ENCODE measurements at regions not wholly inside any gene's neighbourhood (a gene's known extent, or its start where the extent isn't known, plus 50 kb on each side); places are given as distances from the start of the nearest gene placed in this dataset.
"Not testable (repeated sequence)": the region's sequence is repeated elsewhere in the genome, so short reads cannot be mapped to it uniquely, and the experiment has no call there.

DNA sequence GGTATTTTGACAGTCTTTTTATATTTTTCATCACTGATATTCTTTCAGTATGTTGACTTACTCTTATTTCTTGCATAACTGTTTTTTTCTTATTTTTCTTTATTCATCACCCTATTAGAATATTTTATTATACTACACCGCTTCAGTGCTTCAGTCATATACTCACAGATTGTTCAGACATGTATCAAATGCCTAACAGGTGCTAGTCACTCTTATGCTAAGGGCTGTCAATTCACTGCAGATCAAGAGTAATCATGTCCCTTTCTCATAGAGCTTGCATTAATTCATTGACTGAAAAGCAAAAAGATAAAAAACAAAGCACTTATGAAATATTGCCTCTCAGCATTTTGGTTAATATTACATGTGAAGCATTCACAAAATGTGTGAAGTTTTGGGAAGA, 1435.6 kb downstream of the STIM2 start:
- Mint-ChIP-seq H3K27me3 (no peaks in the 10 kb centered on the region), H3K4me3 (no peak overlapping the region), H3K27ac (no peak overlapping the region), H3K4me1 (ENCODE audit: low read depth) (no peaks in the 10 kb centered on the region), H3K9me3 (peaks cover 18% of the 10 kb centered on the region), H3K36me3 (ENCODE audit: low read depth) (no peaks in the 10 kb centered on the region)
- DNase-seq, result no peak

- Mint-ChIP-seq H3K27ac (no peak overlapping the region), H3K9me3 (peaks cover 15% of the 10 kb centered on the region), H3K4me1 (ENCODE audit: low read depth) (no peaks in the 10 kb centered on the region), H3K36me3 (ENCODE audit: low read depth) (no peaks in the 10 kb centered on the region), H3K4me3 (no peak overlapping the region), H3K27me3 (no peaks in the 10 kb centered on the region)
- DNase-seq, result no peak
Measured at GRCh38 chr4:28310926-28311325, 1450.3 kb downstream of the STIM2 start.

DNA sequence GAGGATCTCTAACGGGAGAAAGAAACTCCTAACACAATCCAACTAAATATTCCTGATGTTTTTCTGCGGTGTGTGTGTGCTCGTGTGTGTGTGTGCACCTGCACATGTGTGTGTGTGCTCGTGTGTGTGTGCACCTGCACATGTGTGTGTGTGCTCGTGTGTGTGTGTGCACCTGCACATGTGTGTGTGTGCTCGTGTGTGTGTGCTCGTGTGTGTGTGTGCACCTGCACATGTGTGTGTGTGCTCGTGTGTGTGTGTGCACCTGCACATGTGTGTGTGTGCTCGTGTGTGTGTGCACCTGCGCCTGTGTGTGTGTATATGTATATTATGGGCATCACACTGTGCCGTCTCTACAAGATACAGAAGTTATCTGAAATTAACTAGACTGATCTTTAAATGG, 1451.9 kb downstream of the STIM2 start:
- H3K36me3 Mint-ChIP-seq (ENCODE audit: low read depth); H3K27me3 Mint-ChIP-seq; DNase-seq; H3K27ac Mint-ChIP-seq; H3K4me1 Mint-ChIP-seq (ENCODE audit: low read depth); H3K4me3 Mint-ChIP-seq: not testable (repeated sequence)
- peaks cover 15% of the 10 kb centered on the region for H3K9me3 Mint-ChIP-seq

- Mint-ChIP-seq H3K27me3 (no peaks in the 10 kb centered on the region), H3K27ac (no peak overlapping the region), H3K4me3 (no peak overlapping the region), H3K9me3 (peaks cover 15% of the 10 kb centered on the region), H3K4me1 (ENCODE audit: low read depth) (no peaks in the 10 kb centered on the region), H3K36me3 (ENCODE audit: low read depth) (no peaks in the 10 kb centered on the region)
- DNase-seq, result no peak
Measured at GRCh38 chr4:28313729-28314713, 1453.4 kb downstream of the STIM2 start.

GRCh38 chr4:28317221-28317620, 1456.6 kb downstream of the STIM2 start:
- no peaks in the 10 kb centered on the region for H3K27me3 Mint-ChIP-seq
- H3K4me1 Mint-ChIP-seq (ENCODE audit: low read depth), result no peaks in the 10 kb centered on the region
- H3K27ac Mint-ChIP-seq, result no peak overlapping the region
- H3K9me3 Mint-ChIP-seq, result peaks cover 2% of the 10 kb centered on the region
- H3K36me3 Mint-ChIP-seq (ENCODE audit: low read depth), result no peaks in the 10 kb centered on the region
- H3K4me3 Mint-ChIP-seq, result no peak overlapping the region
- DNase-seq, result no peak

DNA sequence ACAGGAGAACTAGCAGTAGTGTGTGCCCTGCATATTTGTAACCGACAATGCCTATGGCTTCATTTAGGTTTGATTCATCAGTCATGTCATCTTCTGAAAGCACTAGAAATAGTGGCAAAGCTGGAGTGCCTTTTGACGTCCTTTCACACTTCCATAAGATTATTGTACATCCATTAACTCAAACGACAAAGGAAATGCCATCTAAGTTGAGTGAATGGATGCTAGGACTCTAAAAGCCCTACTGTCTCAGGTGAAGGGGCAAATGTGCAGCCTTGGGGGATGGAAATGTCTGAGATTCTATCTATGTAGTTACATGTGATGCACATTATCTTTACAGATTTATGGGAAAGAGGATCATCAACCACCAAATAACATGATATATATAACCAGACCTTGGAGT, 1473.6 kb downstream of the STIM2 start:
- H3K4me1 Mint-ChIP-seq (ENCODE audit: low read depth), result no peaks in the 10 kb centered on the region
- DNase-seq, result no peak

GRCh38 chr4:28341784-28342183, 1481.1 kb downstream of the STIM2 start:
- DNase-seq, result no peak
- Mint-ChIP-seq H3K4me1 (ENCODE audit: low read depth) (no peaks in the 10 kb centered on the region), H3K9me3 (peaks cover 26% of the 10 kb centered on the region), H3K4me3 (no peak overlapping the region), H3K27ac (no peak overlapping the region), H3K27me3 (no peaks in the 10 kb centered on the region), H3K36me3 (ENCODE audit: low read depth) (no peaks in the 10 kb centered on the region)

More for the DNA sequence above, 1473.6 kb downstream of the STIM2 start:
- H3K27ac Mint-ChIP-seq, result no peak overlapping the region
- peaks cover 23% of the 10 kb centered on the region for H3K9me3 Mint-ChIP-seq
- H3K36me3 Mint-ChIP-seq (ENCODE audit: low read depth), result no peaks in the 10 kb centered on the region
- H3K4me3 Mint-ChIP-seq, result no peak overlapping the region
- H3K27me3 Mint-ChIP-seq, result no peaks in the 10 kb centered on the region

DNA sequence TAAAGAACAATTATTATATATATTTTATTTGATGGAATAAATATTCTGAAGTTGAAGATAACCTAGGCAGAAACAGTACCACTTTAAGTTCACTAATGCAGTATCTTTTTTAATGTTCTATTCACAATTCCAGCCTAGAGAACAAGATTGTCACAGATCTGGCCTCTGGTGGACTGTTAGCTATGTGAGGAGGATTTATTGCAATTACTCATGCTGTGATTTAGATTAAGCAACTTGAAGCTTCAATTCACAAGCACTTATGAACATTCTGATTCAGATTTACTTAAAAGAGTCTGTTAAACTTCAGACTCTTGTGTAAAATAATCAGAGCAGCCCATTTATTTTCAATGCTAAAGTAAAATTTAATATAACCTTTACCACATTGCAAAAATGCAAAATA, 1489.8 kb downstream of the STIM2 start:
- Mint-ChIP-seq H3K4me3 (no peak overlapping the region), H3K4me1 (ENCODE audit: low read depth) (no peaks in the 10 kb centered on the region), H3K36me3 (ENCODE audit: low read depth) (no peaks in the 10 kb centered on the region), H3K9me3 (no peaks in the 10 kb centered on the region), H3K27ac (no peak overlapping the region), H3K27me3 (no peaks in the 10 kb centered on the region)
- DNase-seq, result no peak

DNA sequence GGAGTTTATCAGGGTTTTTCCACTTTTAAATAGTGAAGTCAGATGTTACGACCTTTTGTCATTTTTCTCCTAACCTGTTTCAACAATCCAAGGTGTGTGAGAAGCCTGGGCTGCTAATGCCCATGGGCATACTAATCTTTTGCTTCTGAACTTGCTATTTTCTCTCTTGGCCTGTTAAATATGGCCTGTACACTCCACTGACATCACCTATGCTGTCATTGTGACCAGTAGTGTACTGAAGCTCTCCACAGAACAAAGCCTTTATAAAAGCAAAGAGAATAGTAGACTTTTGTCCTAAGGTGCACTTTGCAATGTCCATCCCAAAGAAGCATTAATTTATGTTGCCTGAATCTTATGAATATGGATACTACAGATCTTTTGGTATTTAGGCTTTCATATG, 1490.5 kb downstream of the STIM2 start:
- H3K27ac Mint-ChIP-seq, result no peak overlapping the region
- no peak for DNase-seq
- no peaks in the 10 kb centered on the region for H3K4me1 Mint-ChIP-seq (ENCODE audit: low read depth)
- no peaks in the 10 kb centered on the region for H3K27me3 Mint-ChIP-seq
- H3K4me3 Mint-ChIP-seq, result no peak overlapping the region
- H3K36me3 Mint-ChIP-seq (ENCODE audit: low read depth), result no peaks in the 10 kb centered on the region
- no peaks in the 10 kb centered on the region for H3K9me3 Mint-ChIP-seq

GRCh38 chr4:28351826-28352225, 1491.2 kb downstream of the STIM2 start:
- Mint-ChIP-seq H3K4me1 (ENCODE audit: low read depth) (no peaks in the 10 kb centered on the region), H3K4me3 (no peak overlapping the region), H3K27me3 (no peaks in the 10 kb centered on the region), H3K9me3 (peaks cover 2% of the 10 kb centered on the region), H3K27ac (no peak overlapping the region), H3K36me3 (ENCODE audit: low read depth) (no peaks in the 10 kb centered on the region)
- DNase-seq, result no peak

- peaks cover 2% of the 10 kb centered on the region for H3K9me3 Mint-ChIP-seq
- no peak overlapping the region for H3K27ac Mint-ChIP-seq
- H3K4me3 Mint-ChIP-seq, result no peak overlapping the region
- no peaks in the 10 kb centered on the region for H3K4me1 Mint-ChIP-seq (ENCODE audit: low read depth)
- H3K27me3 Mint-ChIP-seq, result no peaks in the 10 kb centered on the region
- DNase-seq, result no peak
- H3K36me3 Mint-ChIP-seq (ENCODE audit: low read depth), result no peaks in the 10 kb centered on the region
Measured at GRCh38 chr4:28354880-28355656, 1494.4 kb downstream of the STIM2 start.

DNA sequence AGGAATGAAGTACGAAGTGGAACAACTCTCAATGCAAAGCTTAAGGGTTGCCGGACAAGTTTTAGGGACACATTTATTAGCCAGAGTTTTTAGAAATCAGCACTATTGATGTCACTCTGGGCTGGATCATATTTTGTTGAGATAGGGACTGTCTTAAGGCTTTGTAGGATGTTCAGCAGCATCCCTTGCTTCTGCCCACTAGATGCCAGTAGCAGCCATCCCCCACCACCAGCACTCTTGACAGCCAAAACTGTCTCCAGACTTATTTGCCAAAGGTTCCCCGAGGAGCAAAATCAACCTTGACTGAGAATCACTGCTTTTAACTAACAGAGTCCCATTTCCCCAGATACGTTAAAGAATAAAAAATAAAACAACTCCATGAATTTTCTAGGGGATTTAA, 1497.3 kb downstream of the STIM2 start:
- H3K36me3 Mint-ChIP-seq (ENCODE audit: low read depth), result no peaks in the 10 kb centered on the region
- no peaks in the 10 kb centered on the region for H3K27me3 Mint-ChIP-seq
- no peaks in the 10 kb centered on the region for H3K4me1 Mint-ChIP-seq (ENCODE audit: low read depth)
- H3K9me3 Mint-ChIP-seq, result peaks cover 2% of the 10 kb centered on the region
- H3K4me3 Mint-ChIP-seq, result no peak overlapping the region
- no peak for DNase-seq
- H3K27ac Mint-ChIP-seq, result no peak overlapping the region

DNA sequence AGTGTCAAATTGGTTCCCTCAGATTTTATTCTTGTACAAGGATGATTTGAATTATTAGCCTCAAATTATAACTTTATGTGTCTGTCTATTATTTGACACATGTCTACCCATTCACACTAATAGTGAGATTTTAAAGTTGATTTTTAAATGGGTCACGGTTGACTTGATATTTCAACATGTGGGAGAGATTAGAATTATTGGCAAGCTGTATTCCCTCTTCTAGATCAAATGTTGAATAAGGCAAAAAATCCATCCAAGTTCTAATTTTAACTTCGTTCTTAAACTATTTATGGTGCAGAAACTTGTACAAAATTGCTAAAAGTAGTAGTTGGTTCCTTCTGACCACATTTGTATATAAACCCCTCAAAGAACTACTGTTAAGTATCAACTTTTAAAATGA, 1498.0 kb downstream of the STIM2 start:
- Mint-ChIP-seq H3K4me1 (ENCODE audit: low read depth) (no peaks in the 10 kb centered on the region), H3K9me3 (peaks cover 2% of the 10 kb centered on the region), H3K27ac (no peak overlapping the region), H3K27me3 (no peaks in the 10 kb centered on the region), H3K4me3 (no peak overlapping the region), H3K36me3 (ENCODE audit: low read depth) (no peaks in the 10 kb centered on the region)
- DNase-seq, result no peak

- no peaks in the 10 kb centered on the region for H3K36me3 Mint-ChIP-seq (ENCODE audit: low read depth)
- H3K4me3 Mint-ChIP-seq, result no peak overlapping the region
- no peak overlapping the region for H3K27ac Mint-ChIP-seq
- peaks cover 6% of the 10 kb centered on the region for H3K9me3 Mint-ChIP-seq
- no peaks in the 10 kb centered on the region for H3K4me1 Mint-ChIP-seq (ENCODE audit: low read depth)
- no peaks in the 10 kb centered on the region for H3K27me3 Mint-ChIP-seq
- DNase-seq, result no peak
Measured at GRCh38 chr4:28360681-28361080, 1500.0 kb downstream of the STIM2 start.

- H3K27ac Mint-ChIP-seq, result no peak overlapping the region
- H3K9me3 Mint-ChIP-seq, result peaks cover 4% of the 10 kb centered on the region
- H3K36me3 Mint-ChIP-seq (ENCODE audit: low read depth), result no peaks in the 10 kb centered on the region
- H3K4me3 Mint-ChIP-seq, result no peak overlapping the region
- no peaks in the 10 kb centered on the region for H3K4me1 Mint-ChIP-seq (ENCODE audit: low read depth)
- no peaks in the 10 kb centered on the region for H3K27me3 Mint-ChIP-seq
- DNase-seq, result no peak
Measured at GRCh38 chr4:28362169-28362568, 1501.5 kb downstream of the STIM2 start.
